Mammary epithelial cell (primary cell): ENCODE measurements at regions not wholly inside any gene's neighbourhood (a gene's known extent, or its start where the extent isn't known, plus 50 kb on each side); places are given as distances from the start of the nearest gene placed in this dataset.

Experiments used
- CTCF ChIP-seq, 2 donors: IDR thresholded peaks in 1 of 2; conservative IDR thresholded peaks in 1 of 2; 2 replicates each; pipeline ENCODE4 v1.5.1; 2011 to 2012; ENCODE audit warnings: inconsistent platforms in 2 of 2, low read length in 2 of 2, mild to moderate bottlenecking in 2 of 2, control low read depth in 1 of 2, low read depth in 1 of 2; ENCODE audit not compliant: insufficient read depth in 1 of 2; ENCODE audit errors: extremely low read depth in 1 of 2
- EZH2 ChIP-seq: IDR thresholded peaks from 2 replicates; pipeline ENCODE4 v1.6.1; 2012; ENCODE audit warnings: low read length, inconsistent platforms, borderline replicate concordance

- TF ChIP-seq EZH2 (no peak), CTCF (conservative IDR thresholded peaks at IDR 0.05 in 1 of 2, IDR thresholded peaks at IDR 0.05 in 1 of 2; ENCODE audit: extremely low read depth in 1 of 2, insufficient read depth in 1 of 2, low read depth in 1 of 2, low read length in 2 of 2) (no peak)
These were observed 64.2 kb upstream of the UBL3 start for GRCh38 chr13:29914581-29914980.
